Hindlimb muscle (tissue), 1 donor: ENCODE measurements at regions not wholly inside any gene's neighbourhood (a gene's known extent, or its start where the extent isn't known, plus 50 kb on each side); places are given as distances from the start of the nearest gene placed in this dataset.

Experiments used
- DNase-seq: peaks from one replicate; pipeline ENCODE4 v3.0.0-alpha.2; 2013

- no peak for DNase-seq
Observed at GRCh38 chr11:71309181-71309580, 56.8 kb upstream of the SHANK2 start.

DNA sequence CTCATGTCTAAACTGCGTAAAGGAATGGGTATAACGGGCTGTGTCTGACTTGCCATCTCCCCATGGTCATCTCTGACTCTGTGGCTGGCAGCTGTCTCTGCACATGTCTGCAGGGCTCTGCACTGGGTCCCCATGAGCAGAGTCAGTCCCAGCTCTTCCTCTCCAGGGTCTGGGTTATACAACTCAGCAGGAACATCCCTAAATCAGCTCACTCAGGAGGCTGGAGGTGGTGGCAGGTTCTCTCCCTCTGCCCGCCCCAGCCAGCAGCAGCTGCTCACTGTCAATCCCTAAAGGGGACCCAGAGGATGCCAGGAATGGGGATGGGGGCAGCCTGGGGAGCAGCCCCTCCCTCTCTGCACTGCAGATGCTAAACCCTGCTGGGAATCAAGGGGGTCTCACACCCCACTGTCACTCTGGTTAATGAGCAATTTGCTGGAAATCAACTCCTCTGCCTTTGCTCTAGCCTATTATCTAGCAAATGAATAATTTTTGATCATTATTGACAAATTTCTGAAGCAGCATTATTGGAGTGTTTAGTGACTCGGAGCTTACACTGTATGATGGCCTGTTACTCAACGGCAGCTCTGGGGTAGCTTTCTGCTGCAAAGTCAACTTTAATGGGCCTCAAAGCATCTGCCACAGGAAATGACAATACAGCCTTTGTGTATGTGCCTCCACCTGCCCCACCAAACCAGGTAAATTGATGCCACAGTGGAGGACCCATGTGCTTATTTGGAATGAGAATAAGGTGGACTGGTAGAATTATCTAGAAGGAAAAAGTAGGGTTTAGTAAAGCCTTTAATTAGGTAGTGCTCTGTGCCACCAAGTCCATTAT is 55.7 kb upstream of the SHANK2 start:
- no peak for DNase-seq

GRCh38 chr11:71305451-71306125 is 53.2 kb upstream of the SHANK2 start:
- DNase-seq: no peak

DNA sequence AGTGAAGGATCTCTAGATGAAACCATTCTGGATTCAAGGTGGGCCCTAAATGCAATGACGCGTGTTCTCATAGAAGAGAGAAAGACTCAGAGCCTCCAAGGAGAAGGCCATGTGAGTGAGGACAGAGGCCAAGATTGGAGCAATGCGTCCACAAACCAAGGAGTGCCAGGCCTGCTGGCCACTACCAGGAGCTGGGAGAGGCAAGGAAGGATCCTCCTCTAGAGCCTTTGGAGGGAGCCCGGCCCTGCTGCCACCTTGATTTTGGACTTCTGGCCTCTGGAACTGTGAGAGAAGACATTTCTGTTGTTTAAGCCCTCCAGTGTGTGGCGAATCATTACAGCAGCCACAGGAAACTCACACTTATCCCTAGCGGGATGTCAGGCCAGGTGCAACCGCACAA is 52.7 kb upstream of the SHANK2 start:
- DNase-seq: no peak

DNA sequence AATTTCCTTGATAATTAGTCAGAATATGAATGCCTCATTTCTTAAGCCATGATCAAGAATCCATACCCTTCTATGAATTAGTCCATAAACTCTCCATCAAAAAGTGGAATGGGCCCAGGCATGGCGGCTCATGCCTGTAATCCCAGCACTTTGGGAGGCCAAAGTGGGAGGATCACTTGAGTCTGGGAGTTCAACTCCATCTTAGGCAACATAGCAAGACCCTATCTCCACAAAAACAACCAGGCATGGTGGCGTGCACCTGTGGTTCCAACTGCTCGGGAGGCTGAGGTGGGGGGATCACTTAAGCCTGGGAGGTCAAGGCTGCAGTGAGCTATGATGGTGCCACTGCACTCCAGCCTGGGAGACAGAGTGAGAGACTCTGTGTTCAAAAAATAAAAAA is 52.1 kb upstream of the SHANK2 start:
- no peak for DNase-seq

DNA sequence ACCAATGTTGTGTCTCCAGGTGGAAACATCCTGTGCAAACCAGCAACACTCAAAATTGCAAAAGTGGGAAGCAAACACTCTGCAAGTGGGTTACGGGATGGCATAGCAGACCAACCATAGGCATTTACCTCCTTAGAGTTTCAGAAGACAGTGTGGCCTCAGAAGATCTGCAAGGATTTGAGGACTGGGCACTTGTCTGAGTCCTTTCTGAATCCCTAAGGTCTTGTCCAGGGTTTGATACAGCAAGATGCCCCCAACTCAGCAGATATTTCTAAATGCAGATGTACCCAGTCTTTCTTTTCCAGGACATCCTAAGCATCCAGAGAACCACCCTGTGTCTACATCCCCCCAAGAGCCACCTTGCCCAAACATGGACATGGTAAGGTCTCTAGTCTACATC is 51.7 kb upstream of the SHANK2 start:
- no peak for DNase-seq

DNA sequence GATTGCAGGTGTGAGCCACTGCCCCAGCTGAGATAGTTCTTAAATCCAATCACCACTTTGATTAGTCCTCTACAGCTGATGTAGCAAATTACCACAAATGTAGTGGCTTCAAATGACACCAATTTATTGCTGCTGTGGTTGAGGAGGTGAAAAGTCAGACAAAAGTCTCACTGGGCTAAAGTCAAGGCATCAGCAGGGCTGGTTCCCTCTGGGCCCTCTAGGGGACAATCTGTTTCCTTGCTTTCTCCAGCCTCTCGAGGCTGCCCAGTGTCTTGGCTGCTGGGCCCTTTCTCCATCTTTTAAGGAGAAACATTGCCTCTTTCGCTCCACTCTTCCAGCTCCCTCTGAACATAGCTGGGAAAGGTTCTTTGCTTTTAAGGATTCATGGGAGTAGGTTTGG is 50.5 kb upstream of the SHANK2 start:
- no peak for DNase-seq

DNA sequence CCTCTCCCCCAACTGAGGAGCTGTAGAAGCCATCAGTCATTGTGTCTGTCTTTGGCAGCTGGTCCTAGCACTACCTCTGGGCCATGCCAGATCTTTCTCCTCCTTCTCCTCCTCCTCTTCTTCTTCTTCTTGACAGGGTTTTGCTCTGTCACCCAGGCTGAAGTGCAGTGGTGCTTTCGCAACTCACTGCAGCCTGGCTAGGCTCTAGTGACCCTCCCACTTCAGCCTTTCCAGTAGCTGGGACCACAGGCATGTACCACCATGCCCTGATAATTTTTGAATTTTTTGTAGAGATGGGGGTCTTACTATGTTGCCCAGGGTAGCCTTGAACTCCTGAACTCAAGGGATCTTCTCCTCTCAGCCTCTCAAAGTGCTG is 50.1 kb upstream of the SHANK2 start:
- no peak for DNase-seq
